ENCODE measurements at regions not wholly inside any gene's neighbourhood (a gene's known extent, or its start where the extent isn't known, plus 50 kb on each side); places are given as distances from the start of the nearest gene placed in this dataset.
"Not testable (repeated sequence)": the region's sequence is repeated elsewhere in the genome, so short reads cannot be mapped to it uniquely, and the experiment has no call there.

DNA sequence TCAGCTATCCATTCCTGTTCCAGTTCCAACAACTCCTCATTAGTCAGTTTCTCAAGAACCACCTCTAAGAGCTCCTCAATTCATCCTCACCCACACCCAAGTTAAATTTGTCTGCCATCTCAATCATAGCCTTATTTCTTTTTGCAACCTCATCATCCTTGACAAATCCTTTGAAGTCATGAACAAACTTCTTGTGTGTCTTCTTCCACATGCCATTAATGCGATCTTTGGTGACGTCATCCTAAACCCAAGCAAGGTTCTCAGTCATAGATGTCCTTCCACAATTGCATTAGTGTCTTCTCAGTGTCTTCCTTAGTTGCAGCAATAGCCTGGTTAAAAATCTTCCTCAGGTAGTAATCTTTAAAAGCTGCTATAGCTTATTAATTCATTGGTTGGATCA, 71.2 kb upstream of the FSIP2 start:
- DNase-seq, result no peak

DNA sequence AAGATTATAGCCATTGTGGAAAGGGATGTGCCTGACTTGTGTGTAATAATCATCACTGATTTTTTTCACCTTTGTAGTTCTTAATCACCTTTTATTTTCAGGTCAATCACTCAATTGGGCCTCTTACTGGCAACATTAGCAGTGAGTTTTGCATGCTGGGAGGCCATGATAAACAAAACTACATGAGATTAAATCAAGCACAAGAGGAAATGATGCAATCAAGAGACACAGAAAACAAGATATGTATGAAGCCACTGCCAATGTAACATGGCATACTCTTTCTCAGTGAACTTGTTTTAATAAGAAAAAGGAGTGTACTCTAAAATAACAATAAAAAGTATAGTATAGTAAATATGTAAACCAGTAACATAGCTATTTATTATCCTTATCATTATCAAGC, 69.9 kb upstream of the FSIP2 start:
- DNase-seq, result no peak

DNA sequence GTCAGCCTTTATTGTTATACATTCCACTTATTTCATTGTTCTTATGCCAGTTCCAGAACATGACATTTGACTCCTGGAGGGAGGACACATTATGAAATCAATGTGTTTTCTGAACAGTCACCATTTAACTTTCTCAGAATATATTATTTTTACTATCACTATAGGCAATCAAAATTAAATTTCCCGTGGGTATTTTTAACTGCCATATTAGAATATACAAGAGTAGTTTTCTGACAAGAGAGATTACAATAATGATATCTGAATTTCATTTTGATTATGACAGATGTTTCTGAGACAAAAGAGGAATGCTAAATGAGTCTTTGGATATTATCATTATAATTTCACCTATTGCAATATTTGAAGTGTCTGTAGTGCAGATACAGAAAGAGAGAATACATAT, 64.4 kb upstream of the FSIP2 start:
- DNase-seq, result no peak

DNA sequence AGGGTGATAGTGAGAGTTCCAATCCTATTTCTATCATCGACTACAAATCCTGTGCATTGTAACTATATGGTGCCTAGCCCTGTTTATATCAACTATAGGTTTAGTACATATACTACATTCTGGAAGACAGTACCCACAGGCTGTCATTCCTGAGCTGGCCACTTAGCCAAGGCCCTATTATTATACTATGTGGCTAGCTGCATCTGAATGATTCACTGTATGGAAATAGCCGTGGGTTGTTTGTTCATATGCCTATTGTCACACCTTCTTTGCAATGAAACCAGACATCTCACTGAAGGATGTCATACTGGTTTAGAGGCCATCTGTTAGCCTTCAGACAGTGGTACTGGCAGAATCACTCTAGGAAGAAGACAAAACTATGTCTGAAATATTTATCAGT, 62.3 kb upstream of the FSIP2 start:
- DNase-seq, result no peak

DNA sequence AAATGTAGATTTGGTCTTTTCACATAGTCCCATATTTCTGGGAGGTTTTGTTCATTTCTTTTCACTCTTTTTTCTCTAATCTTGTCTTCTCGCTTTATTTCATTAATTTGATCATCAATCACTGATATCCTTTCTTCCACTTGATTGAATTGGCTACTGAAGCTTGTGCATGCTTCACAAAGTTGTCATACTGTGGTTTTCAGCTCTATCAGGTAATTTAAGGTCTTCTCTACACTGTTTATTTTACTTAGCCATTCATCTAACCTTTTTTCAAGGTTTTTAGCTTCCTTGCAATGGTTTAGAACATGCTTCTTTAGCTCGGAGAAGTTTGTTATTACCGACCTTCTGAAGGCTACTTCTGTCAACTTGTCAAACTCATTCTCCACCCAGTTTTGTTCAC, 51.6 kb upstream of the FSIP2 start:
- DNase-seq, result not testable (repeated sequence)

DNA sequence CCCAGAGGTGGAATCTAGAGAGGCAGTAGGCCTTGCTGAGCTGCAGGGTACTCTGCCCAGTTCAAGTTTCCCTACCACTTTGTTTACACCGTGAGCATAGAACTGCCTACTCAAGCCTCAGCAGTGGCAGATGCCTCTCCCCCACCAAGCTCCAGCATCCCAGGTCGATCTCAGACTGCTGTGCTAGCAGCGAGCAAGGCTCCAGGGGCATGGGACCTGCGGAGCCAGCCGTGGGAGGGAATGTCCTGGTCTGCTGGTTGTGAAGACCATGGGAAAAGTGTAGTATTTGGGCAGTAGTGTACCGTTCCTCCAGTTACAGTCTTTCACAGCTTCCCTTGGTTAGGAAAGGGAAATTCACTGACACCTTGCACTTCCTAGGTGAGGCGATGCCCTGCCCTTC, 50.6 kb upstream of the FSIP2 start:
- no peak for DNase-seq

Data from right hindlimb (tissue), 1 donor.